ENCODE measurements at regions not wholly inside any gene's neighbourhood (a gene's known extent, or its start where the extent isn't known, plus 50 kb on each side); places are given as distances from the start of the nearest gene placed in this dataset.

- TF ChIP-seq, protein P1, sequence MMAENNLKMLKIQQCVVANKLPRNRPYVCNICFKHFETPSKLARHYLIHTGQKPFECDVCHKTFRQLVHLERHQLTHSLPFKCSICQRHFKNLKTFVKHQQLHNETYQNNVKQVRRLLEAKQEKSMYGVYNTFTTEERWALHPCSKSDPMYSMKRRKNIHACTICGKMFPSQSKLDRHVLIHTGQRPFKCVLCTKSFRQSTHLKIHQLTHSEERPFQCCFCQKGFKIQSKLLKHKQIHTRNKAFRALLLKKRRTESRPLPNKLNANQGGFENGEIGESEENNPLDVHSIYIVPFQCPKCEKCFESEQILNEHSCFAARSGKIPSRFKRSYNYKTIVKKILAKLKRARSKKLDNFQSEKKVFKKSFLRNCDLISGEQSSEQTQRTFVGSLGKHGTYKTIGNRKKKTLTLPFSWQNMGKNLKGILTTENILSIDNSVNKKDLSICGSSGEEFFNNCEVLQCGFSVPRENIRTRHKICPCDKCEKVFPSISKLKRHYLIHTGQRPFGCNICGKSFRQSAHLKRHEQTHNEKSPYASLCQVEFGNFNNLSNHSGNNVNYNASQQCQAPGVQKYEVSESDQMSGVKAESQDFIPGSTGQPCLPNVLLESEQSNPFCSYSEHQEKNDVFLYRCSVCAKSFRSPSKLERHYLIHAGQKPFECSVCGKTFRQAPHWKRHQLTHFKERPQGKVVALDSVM (CRISPR knock-in tag; IDR thresholded peaks at IDR 0.05): no peak
- TF ChIP-seq JUND (CRISPR knock-in tag; IDR thresholded peaks at IDR 0.05): no peak
- TF ChIP-seq CHD2 (IDR thresholded peaks at IDR 0.05; ENCODE audit: low read depth, low read length): no peak
- no peak for TF ChIP-seq HHEX (CRISPR knock-in tag; IDR thresholded peaks at IDR 0.05)
Observed at GRCh38 chr4:19786616-19787015, 465.1 kb upstream of the SLIT2 start.

All from HepG2 (cell line).